HG02763 (cell line): ENCODE measurements at regions not wholly inside any gene's neighbourhood (a gene's known extent, or its start where the extent isn't known, plus 50 kb on each side); places are given as distances from the start of the nearest gene placed in this dataset.
"Not testable (repeated sequence)": the region's sequence is repeated elsewhere in the genome, so short reads cannot be mapped to it uniquely, and the experiment has no call there.

Experiments used
- ATAC-seq: cut with Tn5 transposase; IDR thresholded peaks from one replicate; pipeline ENCODE4 v1.9.1; 2021; ENCODE audit warnings: mild to moderate bottlenecking, moderate library complexity; ENCODE audit not compliant: unreplicated experiment

DNA sequence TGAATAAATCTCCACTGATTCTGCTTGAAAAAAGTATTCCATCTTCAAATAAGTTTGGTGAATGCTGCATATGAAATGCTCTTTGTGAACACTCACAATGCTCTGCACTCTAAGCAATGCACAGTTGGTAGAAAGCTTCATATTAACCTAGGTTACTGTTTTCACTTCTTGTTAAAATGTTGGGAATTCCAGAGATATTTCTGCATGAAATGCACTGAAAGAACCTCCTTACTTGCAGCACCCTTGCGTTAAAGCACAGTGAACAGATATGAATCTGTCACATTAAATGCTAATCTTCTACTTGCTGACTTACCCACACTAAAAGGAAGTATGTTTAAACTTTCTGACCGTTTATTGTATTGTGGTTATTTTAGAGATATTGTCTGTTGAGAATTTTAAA, 584.1 kb upstream of the NUDT12 start:
- no peak for ATAC-seq

DNA sequence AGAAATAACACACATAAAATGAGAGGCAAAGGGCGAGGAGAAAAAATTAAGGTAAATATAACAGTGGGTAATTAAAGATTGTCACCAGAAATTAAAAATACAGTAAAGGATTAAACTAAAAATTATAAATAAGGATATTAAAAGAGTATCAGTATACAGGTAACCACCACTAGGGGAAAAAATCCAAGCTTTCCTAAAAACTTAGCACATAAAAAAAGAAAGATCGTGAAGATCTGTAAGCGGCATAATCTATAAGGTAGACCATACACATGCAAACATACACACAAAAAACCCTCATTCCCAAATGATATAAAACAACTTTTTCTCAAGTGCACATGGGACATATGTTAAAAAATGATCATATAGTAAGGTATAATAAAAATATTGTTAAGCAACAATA, 577.3 kb upstream of the NUDT12 start:
- no peak for ATAC-seq

DNA sequence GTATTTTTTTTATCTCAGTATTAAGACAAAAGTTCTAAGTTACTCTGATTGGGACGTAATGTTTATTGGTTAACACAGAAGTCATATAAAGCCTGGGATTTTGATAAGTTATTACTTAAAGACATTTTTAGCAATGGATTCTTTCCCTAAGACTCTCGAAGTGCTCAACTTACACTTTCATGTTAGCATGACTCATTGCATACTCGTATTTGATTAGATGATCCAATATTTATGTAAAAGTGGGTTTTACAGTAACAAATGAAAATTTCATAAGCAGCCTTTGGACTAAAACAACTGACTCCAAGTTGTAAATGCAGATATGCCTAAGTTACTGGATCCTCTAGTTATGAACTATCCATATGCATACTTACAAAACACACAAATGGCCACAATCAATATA, 567.7 kb upstream of the NUDT12 start:
- ATAC-seq = no peak

GRCh38 chr5:104128348-104128747, 565.8 kb upstream of the NUDT12 start:
- no peak for ATAC-seq

DNA sequence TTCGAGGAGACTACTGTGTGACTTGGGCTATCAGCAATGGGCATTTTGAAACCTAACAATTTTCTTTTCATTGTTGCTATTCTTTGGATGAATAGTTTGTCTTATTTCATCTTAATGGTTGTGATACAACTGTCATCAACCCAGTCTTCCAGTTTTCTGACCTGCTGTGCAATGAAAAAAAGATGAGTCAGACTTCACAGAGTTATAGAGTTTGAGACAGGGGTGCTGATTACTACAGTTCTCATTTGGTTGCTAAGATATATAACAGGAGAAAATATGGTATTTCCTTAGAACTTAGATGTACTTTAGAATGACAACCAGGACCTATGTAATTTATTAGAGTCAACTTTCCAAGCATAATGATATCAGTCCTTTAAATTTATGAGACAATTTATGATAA, 564.4 kb upstream of the NUDT12 start:
- ATAC-seq = no peak

GRCh38 chr5:104119529-104119928, 556.9 kb upstream of the NUDT12 start:
- no peak for ATAC-seq

DNA sequence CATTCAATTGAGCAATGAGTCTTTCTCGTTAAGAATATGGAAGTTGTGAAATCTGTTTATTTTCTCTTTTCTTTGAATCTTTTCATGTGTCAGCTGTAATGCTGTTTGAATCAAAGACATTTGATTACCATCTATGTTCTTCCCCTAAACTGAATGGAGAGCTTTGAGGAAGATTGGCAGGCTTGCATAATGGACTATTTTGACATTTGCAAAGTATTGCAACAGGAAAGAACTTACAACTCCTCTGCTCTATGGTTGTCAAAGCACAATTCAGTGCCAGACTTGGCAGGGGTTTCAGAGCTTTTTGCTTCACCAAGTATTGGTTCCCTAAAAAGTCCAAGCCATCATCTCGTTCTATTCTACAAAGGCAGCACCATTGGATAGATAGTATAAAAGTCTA, 549.0 kb upstream of the NUDT12 start:
- ATAC-seq = no peak

GRCh38 chr5:104096451-104096850, 533.9 kb upstream of the NUDT12 start:
- no peak for ATAC-seq

DNA sequence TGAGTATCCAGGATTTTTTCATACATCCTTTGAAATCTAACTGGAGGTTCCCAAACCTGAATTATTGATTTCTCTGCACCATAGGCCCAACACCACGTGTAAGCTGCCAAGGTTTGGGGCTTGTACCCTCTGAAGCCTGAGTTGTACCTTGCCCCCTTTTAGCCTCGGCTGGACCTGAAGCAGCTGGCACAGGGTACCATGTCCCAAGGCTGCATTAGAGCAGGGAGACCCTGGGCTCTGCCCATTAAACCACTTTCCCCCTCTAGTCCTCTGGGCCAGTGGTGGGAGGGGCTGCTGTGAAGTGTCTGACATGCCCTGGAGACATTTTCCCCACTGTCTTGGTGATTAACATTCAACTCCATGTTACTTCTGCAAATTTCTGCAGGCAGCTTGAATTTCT, 532.9 kb upstream of the NUDT12 start:
- no peak for ATAC-seq

DNA sequence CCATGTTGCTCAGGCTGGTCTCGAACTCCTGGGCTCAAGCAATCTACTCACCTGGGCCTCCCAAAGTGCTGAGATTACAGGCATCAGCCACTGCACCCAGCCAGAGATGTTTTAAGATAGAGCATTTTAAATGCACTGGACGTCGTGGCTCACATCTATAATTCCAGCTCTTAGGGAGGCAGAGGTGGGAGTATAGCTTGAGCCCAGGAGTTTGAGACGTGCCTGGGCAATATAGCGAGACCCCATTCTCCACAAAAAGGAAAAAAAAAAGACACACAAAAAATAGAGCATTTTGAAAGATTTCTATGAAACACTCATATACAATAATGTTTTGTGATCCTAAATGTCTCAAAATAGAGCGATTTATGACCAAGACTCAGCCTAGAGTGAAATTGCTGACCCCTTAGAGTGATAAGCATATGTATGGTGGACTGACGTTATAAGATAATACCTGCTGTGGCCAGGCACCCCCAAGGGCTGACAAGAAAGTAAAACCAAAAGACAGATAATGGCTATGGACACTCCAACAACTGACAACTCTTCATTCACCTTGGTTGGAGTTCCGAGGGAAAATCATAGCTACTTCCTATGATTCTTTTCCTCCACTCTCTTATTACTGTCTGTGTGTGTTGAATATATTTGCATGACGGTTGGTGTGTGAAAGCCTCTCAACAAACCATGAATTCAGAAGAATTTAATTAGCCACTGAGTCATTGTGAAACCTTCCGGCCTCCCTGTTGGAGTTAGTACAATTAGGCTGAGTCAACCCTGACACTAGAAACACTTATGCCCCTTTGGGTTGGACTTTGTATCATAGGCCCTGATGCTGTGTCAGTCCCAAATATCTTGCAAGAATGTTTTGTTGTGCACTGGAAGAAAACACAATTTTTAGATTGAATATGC, 526.5 kb upstream of the NUDT12 start:
- no peak for ATAC-seq

GRCh38 chr5:104084896-104085295, 522.3 kb upstream of the NUDT12 start:
- no peak for ATAC-seq

DNA sequence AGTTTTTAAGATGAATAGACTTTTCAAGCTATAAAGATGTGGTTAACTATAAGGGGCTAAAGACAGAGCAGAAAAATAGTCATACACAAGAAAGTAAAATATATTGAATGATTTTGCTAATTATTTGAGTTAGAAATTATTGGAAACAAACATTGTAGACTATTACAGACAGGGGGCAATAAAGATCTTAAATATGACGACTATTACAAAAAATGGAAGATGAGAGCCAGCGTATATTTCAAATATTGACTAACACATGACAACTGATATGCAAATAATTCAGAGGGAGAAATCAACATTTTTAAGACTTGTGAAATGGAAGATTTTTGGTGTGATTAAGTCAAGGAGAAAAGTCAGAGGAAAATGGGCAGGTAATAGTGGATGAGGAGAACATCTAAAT, 520.2 kb upstream of the NUDT12 start:
- no peak for ATAC-seq

GRCh38 chr5:104081232-104081631, 518.6 kb upstream of the NUDT12 start:
- ATAC-seq = no peak

- no peak for ATAC-seq
These were observed 518.1 kb upstream of the NUDT12 start for GRCh38 chr5:104080646-104081175.

DNA sequence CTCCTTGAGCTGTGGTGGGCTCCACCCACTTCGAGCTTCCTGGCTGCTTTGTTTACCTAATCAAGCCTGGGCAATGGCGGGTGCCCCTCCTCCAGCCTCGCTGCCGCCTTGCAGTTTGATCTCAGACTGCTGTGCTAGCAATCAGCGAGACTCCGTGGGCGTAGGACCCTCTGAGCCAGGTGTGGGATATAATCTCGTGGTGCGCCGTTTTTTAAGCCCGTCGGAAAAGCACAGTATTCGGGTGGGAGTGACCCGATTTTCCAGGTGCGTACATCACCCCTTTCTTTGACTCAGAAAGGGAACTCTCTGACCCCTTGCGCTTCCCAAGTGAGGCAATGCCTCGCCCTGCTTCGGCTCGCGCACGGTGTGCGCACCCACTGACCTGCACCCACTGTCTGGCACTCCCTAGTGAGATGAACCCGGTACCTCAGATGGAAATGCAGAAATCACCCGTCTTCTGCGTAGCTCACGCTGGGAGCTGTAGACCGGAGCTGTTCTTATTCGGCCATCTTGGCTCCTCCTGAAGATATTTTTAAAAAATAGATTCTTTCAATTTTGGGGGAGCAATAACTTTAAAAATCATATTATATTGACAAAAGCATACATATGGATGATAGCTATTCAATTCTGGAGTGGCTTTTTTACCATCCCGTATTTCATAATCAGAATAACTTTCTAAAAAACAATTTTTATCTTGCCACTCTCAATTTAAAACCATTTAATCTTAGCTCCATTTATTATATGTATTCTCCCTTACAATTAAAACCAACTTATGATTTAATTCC, 517.5 kb upstream of the NUDT12 start:
- ATAC-seq = not testable (repeated sequence)

DNA sequence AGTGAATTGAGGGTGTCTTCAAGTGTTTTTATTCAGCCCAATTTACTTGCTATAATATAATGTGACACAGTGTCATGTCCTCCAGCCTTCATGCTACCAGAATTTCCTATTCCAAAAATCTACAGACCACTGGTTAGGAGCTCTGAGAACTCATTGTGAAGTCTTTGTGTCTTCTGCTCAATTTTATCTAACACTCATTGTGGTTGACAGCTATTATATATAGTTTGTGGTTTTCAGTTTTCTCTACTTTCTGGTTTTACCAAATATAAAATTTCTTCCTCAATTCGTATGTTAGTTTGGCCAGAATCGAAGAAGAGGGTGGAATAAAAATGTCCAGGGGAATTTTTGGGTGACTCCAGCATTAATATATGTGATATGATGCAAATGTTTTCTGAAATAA, 509.3 kb upstream of the NUDT12 start:
- no peak for ATAC-seq

- no peak for ATAC-seq
These were observed 500.2 kb upstream of the NUDT12 start for GRCh38 chr5:104062621-104063377.

- no peak for ATAC-seq
These were observed 499.1 kb upstream of the NUDT12 start for GRCh38 chr5:104061707-104062106.

DNA sequence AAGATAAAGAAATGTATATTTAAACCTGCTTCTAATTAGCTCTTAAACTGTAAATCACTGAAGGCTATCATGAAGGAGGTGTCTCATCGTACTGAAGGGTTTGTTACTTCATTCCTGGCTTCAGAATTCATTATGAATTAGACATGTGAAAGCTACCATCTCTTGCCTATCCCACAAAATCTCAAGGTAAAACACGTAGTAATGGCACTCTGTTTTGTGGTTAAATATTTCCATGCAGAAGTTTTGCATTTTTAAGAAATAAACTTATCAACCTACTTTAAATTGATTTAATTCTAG, 490.7 kb upstream of the NUDT12 start:
- ATAC-seq = no peak

GRCh38 chr5:104052558-104053352, 490.2 kb upstream of the NUDT12 start:
- ATAC-seq = no peak

DNA sequence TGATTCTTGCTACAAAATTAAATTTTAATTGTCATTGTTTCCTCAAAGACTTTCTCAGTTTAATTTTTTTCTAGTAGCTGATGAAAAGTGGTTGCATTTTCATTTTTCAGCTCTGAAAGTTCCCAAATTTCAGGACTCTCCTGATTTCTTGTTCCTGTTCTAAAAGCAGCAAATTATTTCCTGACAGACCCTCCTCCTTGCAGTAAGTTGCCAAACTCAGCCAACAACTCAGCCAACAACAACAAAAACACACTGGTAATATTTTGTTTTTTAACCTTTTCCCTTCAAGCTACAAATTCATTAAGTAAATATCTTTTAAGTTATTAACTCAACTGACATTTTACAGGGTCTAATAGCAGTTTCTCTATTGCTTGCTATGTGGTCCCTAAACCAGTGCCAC, 487.8 kb upstream of the NUDT12 start:
- no peak for ATAC-seq
